Right lobe of liver (tissue), 6 donors: ENCODE measurements at regions not wholly inside any gene's neighbourhood (a gene's known extent, or its start where the extent isn't known, plus 50 kb on each side); places are given as distances from the start of the nearest gene placed in this dataset.

Source experiments
- ATAC-seq, 4 donors: fragments of 200-7000 bp; cut with Tn5 transposase; one replicate each; pipeline ENCODE4 v1.9.1; 2020; ENCODE audit warnings: mild to moderate bottlenecking in 4 of 4, moderate library complexity in 4 of 4
- DNase-seq, 3 donors: peaks; one replicate each; pipeline ENCODE4 v3.0.0-alpha.2; 2020
- H3K27ac ChIP-seq, 3 donors: fragments of 200-600 bp; one replicate each; pipeline ENCODE4 v1.8.0; 2022
- H3K27me3 ChIP-seq, 2 donors: fragments of 200-600 bp; one replicate each; pipeline ENCODE4 v1.8.0; 2022
- H3K36me3 ChIP-seq, 4 donors: fragments of 200-600 bp; sonication (generic) in 1 of 4; one replicate each; pipeline versions ENCODE4 v1.5.1 to v1.8.0; 2017 to 2022; ENCODE audit warnings: control low read depth in 1 of 4
- H3K4me1 ChIP-seq, 4 donors: fragments of 200-600 bp; sonication (generic) in 1 of 4; one replicate each; pipeline versions ENCODE4 v1.5.1 to v1.8.0; 2017 to 2022; ENCODE audit warnings: control low read depth in 1 of 4
- H3K4me3 ChIP-seq, 3 donors: fragments of 200-600 bp; one replicate each; pipeline ENCODE4 v1.8.0; 2022
- H3K9me3 ChIP-seq, 4 donors: fragments of 200-600 bp; sonication (generic) in 1 of 4; one replicate each; pipeline versions ENCODE4 v1.5.1 to v1.8.0; 2017 to 2022; ENCODE audit warnings: control low read depth in 1 of 4
- POLR2A ChIP-seq: fragments of 450-650 bp; IDR thresholded peaks from one replicate; pipeline ENCODE4 v1.6.1; 2017; ENCODE audit warnings: antibody characterized with exemption, mild to moderate bottlenecking
- WGBS: methylation state at CpG from one replicate; pipeline ENCODE4 v1.1.6; 2018; ENCODE audit warnings: low coverage, low lambda C conversion rate; ENCODE audit not compliant: insufficient coverage; ENCODE audit errors: missing lambda C conversion rate; 5-methylcytosine and 5-hydroxymethylcytosine counted together
- intact Hi-C, 2 donors: fragments of 100-400 bp; cut with DNase I; formaldehyde crosslinking; loops; one replicate each; pipeline versions ENCODE4 v1.11.2 to v1.14.1; 2022
- TF ChIP-seq, protein P1 (sequence below), 4 donors: fragments of 200-600 bp in 3 of 4; fragments of 450-650 bp in 1 of 4; IDR thresholded peaks; one replicate each; pipeline versions ENCODE4 v1.5.1 to v1.8.0; 2016 to 2022; ENCODE audit warnings: antibody characterized with exemption in 4 of 4, mild to moderate bottlenecking in 2 of 4
- donor health status: DM: no; HTN: yes; CAD: no.
- donor health status: DM: no; HTN: no; CAD: no.
- donor health status: DM: no; HTN: no; CAD: no.
- donor health status: DM: no; HTN: yes; CAD: no.
- donor health status: DM: no; HTN: yes; CAD: no.

DNA sequence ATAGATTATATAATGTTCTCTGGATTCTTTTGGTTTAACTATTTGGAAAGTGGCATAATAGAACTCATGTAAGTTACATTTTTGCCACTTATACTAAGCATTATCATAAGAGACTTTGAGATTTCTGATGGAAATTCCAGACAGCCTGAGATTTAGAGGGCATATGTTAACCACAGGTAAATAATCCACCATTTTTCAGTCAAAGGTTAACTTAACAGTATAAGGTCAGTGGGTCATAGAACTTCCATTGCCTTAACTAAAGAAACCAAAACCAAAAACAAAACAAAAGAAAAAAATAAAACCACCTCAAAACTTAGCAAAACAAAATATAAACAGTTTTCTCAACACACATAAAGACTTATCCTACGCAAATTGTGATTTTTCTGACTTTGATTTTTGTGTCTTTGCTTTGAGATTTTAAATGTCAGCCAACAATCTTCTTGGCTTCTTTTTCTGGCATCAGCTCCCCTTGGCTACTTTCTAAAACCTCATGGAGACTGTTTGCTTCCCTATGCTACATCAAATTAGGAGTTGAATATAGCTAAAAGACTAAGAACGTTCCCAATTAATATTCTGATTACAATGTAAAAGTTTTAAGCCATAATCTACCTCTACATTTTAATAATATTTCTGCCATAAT lies 430.1 kb upstream of the DAB2 start:
- 48% methylated on average over 2 of the region's 2 CpGs for WGBS
- Histone ChIP-seq H3K9me3 (no peaks in the 10 kb centered on the region), H3K4me3 (no peak overlapping the region), H3K27me3 (no peaks in the 10 kb centered on the region), H3K4me1 (no peaks in the 10 kb centered on the region), H3K36me3 (no peaks in the 10 kb centered on the region), H3K27ac (no peak overlapping the region)
- TF ChIP-seq, protein P1, sequence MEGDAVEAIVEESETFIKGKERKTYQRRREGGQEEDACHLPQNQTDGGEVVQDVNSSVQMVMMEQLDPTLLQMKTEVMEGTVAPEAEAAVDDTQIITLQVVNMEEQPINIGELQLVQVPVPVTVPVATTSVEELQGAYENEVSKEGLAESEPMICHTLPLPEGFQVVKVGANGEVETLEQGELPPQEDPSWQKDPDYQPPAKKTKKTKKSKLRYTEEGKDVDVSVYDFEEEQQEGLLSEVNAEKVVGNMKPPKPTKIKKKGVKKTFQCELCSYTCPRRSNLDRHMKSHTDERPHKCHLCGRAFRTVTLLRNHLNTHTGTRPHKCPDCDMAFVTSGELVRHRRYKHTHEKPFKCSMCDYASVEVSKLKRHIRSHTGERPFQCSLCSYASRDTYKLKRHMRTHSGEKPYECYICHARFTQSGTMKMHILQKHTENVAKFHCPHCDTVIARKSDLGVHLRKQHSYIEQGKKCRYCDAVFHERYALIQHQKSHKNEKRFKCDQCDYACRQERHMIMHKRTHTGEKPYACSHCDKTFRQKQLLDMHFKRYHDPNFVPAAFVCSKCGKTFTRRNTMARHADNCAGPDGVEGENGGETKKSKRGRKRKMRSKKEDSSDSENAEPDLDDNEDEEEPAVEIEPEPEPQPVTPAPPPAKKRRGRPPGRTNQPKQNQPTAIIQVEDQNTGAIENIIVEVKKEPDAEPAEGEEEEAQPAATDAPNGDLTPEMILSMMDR (IDR thresholded peaks at IDR 0.05), result no peak
- no peak for TF ChIP-seq POLR2A
- DNase-seq (no peak), ATAC-seq (no peak)
- intact Hi-C loops, result no loop called here

DNA sequence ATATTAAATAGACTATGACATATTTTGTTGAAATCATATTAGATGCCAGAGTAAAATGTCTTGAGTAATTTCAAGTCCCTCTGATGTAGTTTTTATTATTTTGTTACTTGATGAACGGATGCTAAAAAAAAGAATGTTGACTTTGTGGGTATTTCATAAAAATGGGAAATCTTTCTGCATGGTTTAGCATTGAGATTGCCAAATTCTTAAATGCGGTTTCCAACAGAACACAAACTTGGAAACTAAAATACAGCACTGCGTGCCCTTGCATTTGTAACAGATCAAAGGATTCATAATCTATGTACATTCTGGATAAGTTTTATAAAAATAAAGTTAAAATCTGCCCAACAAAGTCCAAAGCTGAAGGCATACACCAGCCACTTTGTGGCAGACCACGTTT lies 425.5 kb upstream of the DAB2 start:
- DNase-seq (no peak), ATAC-seq (no peak)
- H3K27ac ChIP-seq, result no peak overlapping the region
- intact Hi-C loops, result no loop called here
- H3K9me3 ChIP-seq, result no peaks in the 10 kb centered on the region
- H3K4me3 ChIP-seq, result no peak overlapping the region
- TF ChIP-seq, protein P1 (IDR thresholded peaks at IDR 0.05), result no peak
- TF ChIP-seq POLR2A, result no peak
- H3K4me1 ChIP-seq, result no peaks in the 10 kb centered on the region
- no peaks in the 10 kb centered on the region for H3K27me3 ChIP-seq
- no peaks in the 10 kb centered on the region for H3K36me3 ChIP-seq
- WGBS, result 62% methylated on average over 4 of the region's 4 CpGs

DNA sequence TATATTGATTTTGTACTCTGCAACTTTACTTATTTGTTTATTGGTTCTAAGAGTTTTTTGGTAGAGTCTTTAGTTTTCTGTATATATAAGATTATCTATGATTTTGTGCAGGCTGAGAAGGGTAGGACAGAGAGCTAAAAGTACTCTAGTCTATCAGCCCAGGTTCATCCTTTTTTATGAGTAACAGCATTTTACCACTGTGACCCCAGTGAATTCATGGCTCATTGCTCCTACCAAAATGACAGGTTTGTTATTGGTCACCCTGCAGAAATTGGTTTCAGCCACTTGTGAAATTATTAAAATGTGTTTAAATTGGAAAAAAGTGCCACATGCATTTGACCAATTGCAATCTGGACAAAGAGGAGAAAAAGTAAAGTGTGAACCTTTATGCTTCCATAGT lies 421.4 kb upstream of the DAB2 start:
- Histone ChIP-seq H3K27ac (no peak overlapping the region), H3K4me3 (no peak overlapping the region), H3K9me3 (no peaks in the 10 kb centered on the region), H3K4me1 (no peaks in the 10 kb centered on the region), H3K27me3 (no peaks in the 10 kb centered on the region), H3K36me3 (no peaks in the 10 kb centered on the region)
- DNase-seq (no peak), ATAC-seq (no peak)
- no peak for TF ChIP-seq POLR2A
- TF ChIP-seq, protein P1 (IDR thresholded peaks at IDR 0.05), result no peak
- intact Hi-C loops, result no loop called here

DNA sequence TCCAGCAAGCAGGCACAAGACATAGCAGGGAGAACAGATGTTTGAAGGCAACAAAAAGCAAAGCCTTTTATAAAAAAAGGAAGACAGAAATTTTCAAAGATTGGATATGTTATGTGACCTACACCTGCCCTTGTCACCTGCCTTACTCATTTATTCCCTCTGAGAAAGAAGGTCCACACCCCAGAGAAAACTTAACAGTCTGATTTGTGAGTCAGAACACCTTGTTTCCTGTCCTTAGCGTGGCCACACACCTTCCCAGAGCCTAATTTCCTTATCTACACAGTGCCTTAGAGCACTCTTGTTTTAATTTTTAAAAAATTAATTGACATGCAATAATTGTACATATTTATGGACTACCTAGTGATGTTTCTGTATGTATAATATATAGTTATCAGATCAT lies 419.0 kb upstream of the DAB2 start:
- Histone ChIP-seq H3K27me3 (no peaks in the 10 kb centered on the region), H3K27ac (no peak overlapping the region), H3K4me1 (no peaks in the 10 kb centered on the region), H3K9me3 (no peaks in the 10 kb centered on the region), H3K4me3 (no peak overlapping the region), H3K36me3 (no peaks in the 10 kb centered on the region)
- intact Hi-C loops, result no loop called here
- no peak for DNase-seq
- no peak for ATAC-seq
- TF ChIP-seq, protein P1 (IDR thresholded peaks at IDR 0.05), result no peak
- no peak for TF ChIP-seq POLR2A
- WGBS, result 64% methylated on average over 1 of the region's 1 CpG

DNA sequence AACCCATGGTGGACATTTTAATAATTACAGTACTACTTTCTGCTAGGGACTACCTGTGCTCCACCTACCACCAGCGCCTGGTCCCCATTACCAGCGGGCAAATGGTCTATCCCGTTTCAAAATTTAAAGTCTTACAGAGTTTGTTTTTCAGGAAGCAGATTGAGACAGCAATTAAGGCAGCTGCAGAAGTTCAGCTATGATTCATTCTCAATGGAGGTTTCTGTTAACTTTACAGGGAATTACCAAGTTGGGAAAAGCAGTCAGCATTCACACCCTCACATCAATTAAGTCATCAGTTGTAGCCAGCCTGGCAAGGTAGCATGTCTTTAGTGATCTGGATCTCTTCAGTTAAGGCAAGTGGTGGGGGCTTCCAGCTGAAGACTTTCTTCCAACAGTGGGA lies 410.6 kb upstream of the DAB2 start:
- WGBS, result 83% methylated on average over 3 of the region's 3 CpGs
- no peak for ATAC-seq
- no peaks in the 10 kb centered on the region for H3K27me3 ChIP-seq
- no peaks in the 10 kb centered on the region for H3K4me1 ChIP-seq
- H3K27ac ChIP-seq, result no peak overlapping the region
- H3K4me3 ChIP-seq, result no peak overlapping the region
- H3K9me3 ChIP-seq, result no peaks in the 10 kb centered on the region
- intact Hi-C loops, result no loop called here
- H3K36me3 ChIP-seq, result no peaks in the 10 kb centered on the region
- TF ChIP-seq, protein P1 (IDR thresholded peaks at IDR 0.05), result no peak
- TF ChIP-seq POLR2A, result no peak
- no peak for DNase-seq
